HepG2 (cell line): ENCODE measurements at regions not wholly inside any gene's neighbourhood (a gene's known extent, or its start where the extent isn't known, plus 50 kb on each side); places are given as distances from the start of the nearest gene placed in this dataset.

ENCODE experiments used
- ATAC-seq: fragments of 200-7000 bp; cut with Tn5 transposase; 3 replicates; pipeline ENCODE4 v1.9.1; 2020; ENCODE audit warnings: mild to moderate bottlenecking, moderate library complexity
- BruUV-seq: library from RNA; stranded (reverse); fragments of 400-500 nt; replicated peaks from 2 replicates; lab custom pipeline; 2021; lab: Mats Ljungman, UMichigan
- CTCF ChIA-PET: fragments of 300-600 bp; formaldehyde crosslinking; extraction: SDS; loops from one replicate; lab custom pipeline; 2021; ENCODE audit warnings: low total read pairs, inconsistent platforms, low intra/inter-chr PET ratio; lab: Yijun Ruan, JAX
- POLR2A ChIA-PET: fragments of 350-600 bp; sonication (Branson Sonifier 250); formaldehyde crosslinking; loops from one replicate; lab custom pipeline; 2020; ENCODE audit warnings: antibody characterized with exemption, inconsistent platforms; lab: Yijun Ruan, JAX
- DNase-seq: peaks from one replicate; pipeline ENCODE4 v3.0.0-alpha.2; 2015; ENCODE audit warnings: low spot score
- FAIRE-seq: peaks from 3 replicates; lab custom pipeline; 2011; peaks lifted over from hg19 to GRCh38; lab: Jason Lieb, UNC
- H2AFZ ChIP-seq: one replicate; pipeline ENCODE4 v1.6.1; 2011; ENCODE audit warnings: low read length, inconsistent platforms
- H3K27ac ChIP-seq: fragments of 300-600 bp; 3 replicates; pipeline ENCODE4 v1.8.0; 2011; ENCODE audit warnings: mixed run types, mild to moderate bottlenecking, mixed read lengths, low read length, inconsistent platforms; ENCODE audit not compliant: insufficient read depth; ENCODE audit errors: extremely low read length
- H3K27me3 ChIP-seq, 2 experiments: fragments of 200-600 bp in 1 of 2; 2 replicates in 1 of 2; 3 replicates in 1 of 2; pipeline versions ENCODE4 v1.6.0 to v1.8.0; 2011; ENCODE audit warnings: low read length in 2 of 2, mild to moderate bottlenecking in 2 of 2, moderate library complexity in 2 of 2, inconsistent platforms in 1 of 2; ENCODE audit not compliant: insufficient read depth in 2 of 2, control insufficient read depth in 1 of 2
- H3K36me3 ChIP-seq, 2 experiments: fragments of 200-600 bp in 1 of 2; replicated peaks in 1 of 2; 2 replicates in 1 of 2; 3 replicates in 1 of 2; pipeline versions ENCODE4 v1.5.1 to v1.8.0; 2011; ENCODE audit warnings: low read length in 2 of 2, inconsistent platforms in 1 of 2; ENCODE audit not compliant: insufficient read depth in 2 of 2, control insufficient read depth in 1 of 2
- H3K4me1 ChIP-seq: 2 replicates; pipeline ENCODE4 v1.5.1; 2012; ENCODE audit warnings: low read length, inconsistent platforms; ENCODE audit not compliant: insufficient read depth
- H3K4me2 ChIP-seq: 2 replicates; pipeline ENCODE4 v1.6.0; 2011; ENCODE audit warnings: low read depth, low read length, inconsistent platforms
- H3K4me3 ChIP-seq, 3 experiments: fragments of 200-600 bp in 1 of 3; sonication (generic), shearing (Covaris generic) in 1 of 3; replicated peaks in 1 of 3; 2 replicates each; pipeline ENCODE4 v1.5.1; 2011 to 2016; ENCODE audit warnings: low read length in 3 of 3, inconsistent platforms in 2 of 3, low read depth in 2 of 3, mild to moderate bottlenecking in 2 of 3, control low read depth in 1 of 3, mixed read lengths in 1 of 3; ENCODE audit not compliant: insufficient read depth in 1 of 3
- H3K79me2 ChIP-seq: one replicate; pipeline ENCODE4 v1.6.1; 2011; ENCODE audit warnings: low read length, inconsistent platforms; ENCODE audit not compliant: insufficient read depth
- H3K9ac ChIP-seq: 2 replicates; pipeline ENCODE4 v1.6.0; 2011; ENCODE audit warnings: mild to moderate bottlenecking, low read depth, low read length, inconsistent platforms; ENCODE audit not compliant: insufficient read depth
- H3K9me3 ChIP-seq: 2 replicates; pipeline ENCODE4 v1.5.1; 2012; ENCODE audit warnings: mild to moderate bottlenecking, low read length
- H4K20me1 ChIP-seq: 2 replicates; pipeline ENCODE4 v1.6.0; 2011; ENCODE audit warnings: inconsistent platforms, mild to moderate bottlenecking, low read length, moderate library complexity; ENCODE audit not compliant: insufficient read depth
- CHD2 ChIP-seq: IDR thresholded peaks from 2 replicates; pipeline ENCODE4 v1.6.1; 2011; ENCODE audit warnings: low read depth, low read length, improper control_type of control experiment
- GPN1 ChIP-seq: sonication (generic); formaldehyde crosslinking; IDR thresholded peaks from 2 replicates; pipeline ENCODE4 v1.5.1; 2020; ENCODE audit warnings: missing genetic modification reagents, borderline replicate concordance
- JARID2 ChIP-seq: sonication (generic); formaldehyde crosslinking; IDR thresholded peaks from 2 replicates; pipeline ENCODE4 v1.8.1; 2023; ENCODE audit warnings: missing genetic modification reagents, inconsistent platforms; ENCODE audit not compliant: insufficient replicate concordance
- NCOR1 ChIP-seq: fragments of 200-600 bp; sonication (generic); IDR thresholded peaks from 2 replicates; pipeline ENCODE4 v1.7.0; 2017; ENCODE audit warnings: antibody characterized with exemption, low read length, borderline replicate concordance
- SATB2 ChIP-seq: sonication (generic); formaldehyde crosslinking; IDR thresholded peaks from 2 replicates; pipeline ENCODE4 v1.5.0; 2020; ENCODE audit warnings: missing genetic modification reagents
- SCMH1 ChIP-seq: sonication (generic); formaldehyde crosslinking; IDR thresholded peaks from 2 replicates; pipeline ENCODE4 v1.9.0; 2021; ENCODE audit warnings: missing genetic modification reagents, mild to moderate bottlenecking, borderline replicate concordance
- SOX6 ChIP-seq, 2 experiments: fragments of 450-650 bp in 1 of 2; sonication (generic) in 1 of 2; formaldehyde crosslinking in 1 of 2; IDR thresholded peaks; 2 replicates each; pipeline versions ENCODE4 v1.4.0 to v1.6.1; 2017 to 2020; ENCODE audit warnings: antibody characterized with exemption in 1 of 2, mild to moderate bottlenecking in 1 of 2, missing genetic modification reagents in 1 of 2
- TMF1 ChIP-seq: sonication (generic); formaldehyde crosslinking; IDR thresholded peaks from 2 replicates; pipeline ENCODE4 v1.8.1; 2022; ENCODE audit warnings: low read depth, missing genetic modification reagents
- ZNF550 ChIP-seq: sonication (generic); formaldehyde crosslinking; IDR thresholded peaks from 2 replicates; pipeline ENCODE4 v1.4.0; 2020; ENCODE audit warnings: mild to moderate bottlenecking, missing genetic modification reagents, borderline replicate concordance
- ZNF629 ChIP-seq: sonication (generic); formaldehyde crosslinking; conservative IDR thresholded peaks from 2 replicates; pipeline ENCODE4 v1.5.0; 2020; ENCODE audit warnings: missing genetic modification reagents
- WGBS: methylation state at CpG from one replicate; pipeline ENCODE4 v1.1.6; 2017; ENCODE audit warnings: low lambda C conversion rate; 5-methylcytosine and 5-hydroxymethylcytosine counted together
- in situ Hi-C: cut with HindIII; loops from 2 replicates; pipeline ENCODE4 v1.10.0; 2017; ENCODE audit warnings: low pct_unique_long_range_greater_than_20kb; ENCODE audit not compliant: extremely low pct_ligation_motif_present
- intact Hi-C: fragments of 100-400 bp; cut with micrococcal nuclease; formaldehyde crosslinking; loops from one replicate; pipeline ENCODE4 v1.10.0; 2022; ENCODE audit not compliant: unreplicated experiment
- TF ChIP-seq, protein P1 (sequence below): sonication (generic); formaldehyde crosslinking; IDR thresholded peaks from 2 replicates; pipeline ENCODE4 v1.4.0; 2020; ENCODE audit warnings: missing genetic modification reagents

DNA sequence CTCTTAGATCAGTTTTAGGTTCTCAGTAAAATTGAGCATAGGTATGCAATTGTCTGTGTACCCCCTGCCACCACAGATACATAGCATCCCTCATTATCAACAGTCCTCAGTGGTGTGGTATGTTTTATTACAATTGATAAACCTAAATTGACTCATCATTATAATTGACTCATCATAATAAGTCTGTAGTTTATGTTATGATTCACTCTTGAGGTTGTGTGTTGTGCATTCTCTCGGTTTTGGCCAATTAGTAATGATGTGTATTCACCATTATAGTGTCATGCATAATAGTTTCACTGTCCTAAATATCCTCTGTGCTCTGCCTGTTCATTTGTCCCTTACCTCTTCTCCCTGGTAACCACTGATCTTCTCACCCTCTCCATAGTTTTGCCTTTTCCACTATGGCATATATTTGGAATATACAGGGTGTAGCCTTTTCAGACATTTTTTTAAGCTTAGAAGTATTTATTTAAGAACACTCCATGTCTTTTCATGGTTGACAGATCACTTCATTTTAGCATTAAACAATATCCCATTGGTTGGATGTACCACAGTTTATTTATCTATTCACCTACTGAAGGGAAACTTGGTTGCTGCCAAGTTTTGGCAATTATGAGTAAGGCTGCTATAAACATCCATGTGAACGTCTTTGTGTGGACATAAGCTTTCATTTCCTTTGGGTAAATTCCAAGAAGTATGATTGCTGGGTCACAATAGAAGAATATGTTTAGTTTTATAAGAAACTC is 1620.6 kb upstream of the MIR17HG start (continued):
- TF ChIP-seq ZNF550 (CRISPR knock-in tag) (no peak), TMF1 (CRISPR knock-in tag) (no peak), NCOR1 (no peak)

DNA sequence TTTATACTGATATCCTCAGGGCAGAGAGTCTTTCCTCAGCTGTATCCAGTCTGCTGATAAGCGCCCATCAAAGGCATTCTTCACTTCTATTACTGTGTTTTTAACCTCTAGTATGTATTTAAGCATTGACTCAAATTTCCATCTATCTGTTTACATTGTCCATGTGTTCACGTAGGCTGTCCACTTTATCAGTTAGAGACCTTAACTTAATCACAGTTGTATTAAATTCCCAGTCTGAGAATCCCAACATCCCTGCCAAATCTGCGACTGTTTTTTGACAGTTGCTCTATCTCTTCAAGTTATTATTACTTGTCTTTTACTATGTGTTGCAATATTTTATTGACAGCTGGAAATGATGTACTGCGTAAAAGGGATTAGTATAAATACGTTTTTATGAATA is 1613.7 kb upstream of the MIR17HG start:
- no peak overlapping the region for H3K4me3 ChIP-seq
- TF ChIP-seq, protein P1, sequence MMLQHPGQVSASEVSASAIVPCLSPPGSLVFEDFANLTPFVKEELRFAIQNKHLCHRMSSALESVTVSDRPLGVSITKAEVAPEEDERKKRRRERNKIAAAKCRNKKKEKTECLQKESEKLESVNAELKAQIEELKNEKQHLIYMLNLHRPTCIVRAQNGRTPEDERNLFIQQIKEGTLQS (CRISPR knock-in tag): no peak
- TF ChIP-seq SOX6 (IDR thresholded peaks at IDR 0.05) (no peak), SOX6 (CRISPR knock-in tag; IDR thresholded peaks at IDR 0.05) (no peak), SATB2 (CRISPR knock-in tag) (no peak), JARID2 (CRISPR knock-in tag) (no peak), ZNF629 (CRISPR knock-in tag) (no peak), GPN1 (CRISPR knock-in tag) (no peak), SCMH1 (CRISPR knock-in tag) (no peak), CHD2 (no peak)
- TF ChIP-seq, all 625 proteins: peak for 0
- H2AFZ ChIP-seq: no peak overlapping the region
- FAIRE-seq: no peak
- no TSS peak for BruUV-seq
- no peak overlapping the region for H3K27ac ChIP-seq
- CTCF ChIA-PET: no interaction called here
- POLR2A ChIA-PET: no interaction called here
- H3K27me3 ChIP-seq: no peaks in the 10 kb centered on the region
- in situ Hi-C loops (no loop called here), intact Hi-C loops (no loop called here)
- 13% methylated on average over 5 of the region's 5 CpGs for WGBS
- no peak overlapping the region for H3K9ac ChIP-seq
- H3K79me2 ChIP-seq: no peaks in the 10 kb centered on the region
- H3K4me1 ChIP-seq: no peaks in the 10 kb centered on the region
- no peak for DNase-seq
- no peaks in the 10 kb centered on the region for H3K9me3 ChIP-seq
- H4K20me1 ChIP-seq: no peaks in the 10 kb centered on the region
- no peaks in the 10 kb centered on the region for H3K36me3 ChIP-seq
- ATAC-seq: no peak
- H3K4me2 ChIP-seq: no peak overlapping the region
